ENCODE measurements at regions not wholly inside any gene's neighbourhood (a gene's known extent, or its start where the extent isn't known, plus 50 kb on each side); places are given as distances from the start of the nearest gene placed in this dataset.

DNA sequence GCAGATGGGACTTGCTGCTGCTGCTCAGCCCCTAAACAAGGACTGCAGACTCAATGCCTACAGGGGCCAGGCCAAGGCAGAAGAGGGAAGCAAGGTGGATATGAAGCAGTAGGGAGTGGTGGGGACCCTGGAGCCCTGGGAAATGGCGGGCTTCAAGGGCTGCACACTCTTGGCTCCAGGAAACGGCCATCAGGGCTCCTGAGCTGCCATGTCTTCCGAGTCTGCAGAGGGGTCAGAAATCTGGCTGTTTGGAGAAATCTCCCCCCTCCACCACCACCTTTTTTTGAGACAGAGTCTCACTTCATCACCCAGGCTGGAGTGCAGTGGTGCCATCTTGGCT lies 169.1 kb downstream of the KATNIP start:
- no peak for ATAC-seq
- DNase-seq: no peak

DNA sequence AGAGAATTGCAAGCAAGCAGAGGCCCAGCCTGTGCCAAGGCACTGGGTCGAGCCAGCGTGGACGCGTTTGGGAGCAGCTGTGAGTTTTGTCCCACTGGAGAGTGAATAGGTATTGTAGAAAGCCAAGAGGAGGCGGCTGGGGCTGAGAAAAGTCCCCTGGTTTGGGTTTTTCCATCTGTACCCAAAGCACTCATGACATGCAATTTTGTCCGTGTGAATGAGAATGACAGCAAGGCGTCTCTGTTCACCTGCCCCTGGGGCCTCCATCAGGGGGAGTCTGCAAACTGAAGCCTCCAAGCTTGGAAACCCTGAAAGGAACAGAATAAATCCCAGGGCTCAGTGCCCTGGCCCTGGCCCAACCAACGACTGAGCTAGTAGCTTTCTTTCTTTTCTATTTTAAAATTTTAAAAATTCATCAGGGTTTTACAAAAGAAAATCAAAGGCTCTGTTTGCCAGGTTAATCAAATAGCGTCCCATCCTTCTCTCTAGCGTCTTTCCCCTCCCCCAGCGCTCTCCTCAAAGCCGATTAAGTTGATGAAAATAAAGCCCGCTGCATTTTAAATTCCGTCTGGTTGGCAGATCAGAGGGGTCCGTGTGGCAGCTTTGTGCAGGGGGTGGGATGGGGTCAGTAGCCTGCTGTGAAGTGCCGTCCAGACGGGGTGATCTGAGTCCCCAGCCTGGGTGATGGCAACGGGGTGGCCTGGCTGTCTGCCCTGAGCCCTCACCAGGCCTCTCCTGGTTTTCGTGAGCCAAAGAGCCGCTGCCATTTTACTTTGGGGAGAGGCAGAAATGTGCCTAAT lies 171.0 kb downstream of the KATNIP start:
- ATAC-seq (no peak), DNase-seq (no peak)

DNA sequence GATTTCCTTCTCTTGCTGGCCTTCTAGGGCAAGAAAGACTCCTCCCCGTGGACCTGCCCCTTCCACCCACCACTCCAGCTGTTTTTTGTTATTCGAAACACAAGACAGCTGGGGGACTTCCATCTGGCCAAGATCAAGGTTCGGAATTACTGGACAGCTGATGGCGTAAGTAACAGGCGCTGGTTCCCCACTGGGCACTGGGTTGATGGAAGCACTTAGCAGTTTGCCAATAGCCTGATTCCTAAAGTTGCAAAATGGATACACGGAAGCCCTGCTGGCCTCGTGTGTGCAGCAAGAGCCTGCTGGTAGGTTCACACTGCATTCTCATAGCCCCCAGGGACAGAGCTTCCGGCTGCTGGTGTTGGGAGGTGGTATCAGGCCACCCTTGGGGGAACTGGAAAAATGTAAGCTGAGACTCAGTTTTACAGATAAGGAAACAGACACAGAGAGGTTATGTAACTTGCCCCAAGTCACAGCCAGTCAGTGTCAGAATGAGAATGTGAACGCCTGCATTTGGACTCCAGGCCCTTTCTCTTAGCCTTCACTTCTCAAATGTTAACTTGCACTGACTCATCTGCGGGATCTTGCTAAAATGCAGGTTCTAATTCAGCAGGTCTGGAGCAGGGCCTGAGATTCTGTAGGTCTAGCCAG lies 171.7 kb downstream of the KATNIP start:
- no peak for ATAC-seq
- no peak for DNase-seq

GRCh38 chr16:27722207-27722606 lies 172.3 kb downstream of the KATNIP start:
- ATAC-seq (no peak), DNase-seq (no peak)

DNA sequence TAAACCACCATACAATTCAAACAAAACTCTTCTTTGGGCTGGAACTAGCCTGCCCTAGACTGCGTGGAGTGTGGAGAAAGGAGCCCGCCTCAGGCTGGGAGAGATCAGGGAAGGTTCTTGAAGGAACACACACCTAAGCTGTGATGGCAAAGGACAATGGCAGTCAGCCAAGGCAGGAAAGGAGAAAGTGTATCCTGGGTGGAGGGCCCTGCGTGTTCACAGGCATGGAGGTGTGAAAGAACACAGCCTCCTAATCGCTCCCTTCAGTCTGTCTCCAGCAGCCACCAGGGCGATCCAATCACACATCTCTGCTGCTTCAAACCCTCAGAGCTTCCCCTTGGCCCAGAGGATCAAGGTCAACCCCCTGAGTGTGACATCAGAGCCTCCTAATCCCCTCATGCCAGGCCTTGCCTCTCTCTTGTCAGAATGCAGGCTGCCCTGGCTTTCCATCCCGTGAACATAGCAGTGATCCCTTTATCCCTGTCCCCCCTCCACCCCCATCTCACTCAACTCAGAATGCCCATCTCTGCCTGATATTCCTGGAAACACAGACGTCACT lies 173.0 kb downstream of the KATNIP start:
- no peak for DNase-seq
- no peak for ATAC-seq

GRCh38 chr16:27723711-27724481 lies 174.0 kb downstream of the KATNIP start:
- DNase-seq (no peak), ATAC-seq (no peak)

GRCh38 chr16:27724482-27725235 lies 174.7 kb downstream of the KATNIP start:
- ATAC-seq (no peak), DNase-seq (no peak)

DNA sequence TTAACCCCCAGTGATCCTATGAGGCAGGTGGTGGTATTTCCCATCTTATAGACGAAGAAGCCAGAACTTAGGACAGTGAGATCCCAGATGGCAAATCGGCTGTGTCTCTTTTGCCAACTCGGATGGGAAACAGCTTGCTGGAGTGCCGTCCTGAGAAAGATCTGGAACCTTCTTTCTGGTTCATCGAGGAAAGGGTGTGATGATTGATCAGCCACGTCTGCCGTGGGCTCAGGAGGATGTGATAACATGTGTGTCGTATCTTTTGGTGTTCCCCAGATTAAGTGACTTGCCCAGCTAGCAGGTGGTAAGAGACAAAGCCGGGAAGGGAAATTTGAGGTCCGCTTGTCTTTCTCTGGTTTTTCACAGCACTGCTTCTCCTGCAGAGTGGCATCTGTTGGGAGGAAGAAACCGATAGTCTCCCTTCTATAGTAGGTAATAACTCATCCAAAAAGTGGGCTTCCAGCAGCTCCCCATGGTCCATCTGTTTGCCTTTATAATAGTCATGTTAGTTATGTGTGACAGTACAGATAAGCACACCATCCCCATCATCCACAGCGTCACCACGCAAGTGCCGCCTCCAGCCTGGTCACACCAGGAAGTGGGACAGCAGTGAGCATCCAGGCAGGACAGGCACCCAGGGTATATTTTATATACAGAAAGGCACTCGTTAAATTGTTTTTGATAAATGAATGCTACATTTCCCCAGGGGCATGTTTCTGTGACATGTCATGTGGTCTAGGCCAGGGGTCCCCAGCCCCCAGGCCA lies 175.5 kb downstream of the KATNIP start:
- ATAC-seq: no peak
- no peak for DNase-seq

DNA sequence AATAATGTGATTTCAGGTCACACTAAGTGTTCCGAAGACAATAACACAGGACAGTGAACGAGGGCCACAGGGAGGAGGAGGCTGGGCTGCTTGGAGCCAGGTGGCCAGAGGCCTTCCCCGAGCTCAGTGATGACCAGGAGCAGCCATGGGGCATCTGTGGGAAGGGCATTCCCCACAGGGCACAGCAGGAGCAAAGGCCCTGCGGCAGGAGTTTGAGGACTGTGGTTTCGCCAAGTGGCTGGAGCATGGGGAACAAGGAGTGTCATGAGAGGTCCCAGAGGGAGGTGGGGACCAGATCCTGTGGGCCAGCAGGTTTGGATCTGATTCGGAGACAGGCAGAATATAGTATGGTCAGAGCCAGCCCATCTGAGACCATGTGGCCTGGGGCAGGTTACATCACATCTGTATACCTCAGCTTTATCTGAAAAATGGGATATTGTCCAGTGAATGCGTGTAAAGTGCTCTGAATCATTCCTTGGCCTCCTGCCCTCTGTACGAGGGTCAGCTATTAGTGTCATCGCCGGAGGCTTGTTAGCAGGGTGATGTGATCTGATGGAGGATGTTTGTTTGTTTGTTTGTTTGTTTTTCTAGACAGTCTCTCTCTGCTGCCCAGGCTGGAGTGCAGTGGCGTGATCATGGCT lies 176.8 kb downstream of the KATNIP start:
- no peak for ATAC-seq
- DNase-seq: no peak

GRCh38 chr16:27727941-27728340 lies 178.0 kb downstream of the KATNIP start:
- ATAC-seq (no peak), DNase-seq (no peak)

DNA sequence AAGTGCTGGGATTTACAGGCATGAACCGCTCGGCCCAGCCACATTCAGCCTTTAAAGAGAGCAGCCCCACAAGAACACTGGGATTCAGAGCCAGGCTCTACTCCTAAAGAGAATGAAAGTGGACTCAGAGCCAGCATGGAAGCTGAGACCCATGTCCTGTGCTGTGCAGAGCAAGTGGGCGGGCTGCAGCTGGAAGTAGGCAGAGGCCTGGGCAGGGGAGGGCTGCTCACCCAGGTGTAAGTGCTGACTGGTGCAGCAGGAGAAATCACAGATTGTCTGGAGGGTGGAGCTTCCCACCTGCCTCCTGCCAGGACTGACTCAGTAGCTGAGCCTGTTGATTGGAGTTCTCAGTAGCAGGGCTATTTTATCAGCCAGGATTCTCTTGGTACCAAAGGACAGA lies 178.7 kb downstream of the KATNIP start:
- no peak for DNase-seq
- ATAC-seq: no peak

- DNase-seq (no peak), ATAC-seq (no peak)
Observed at GRCh38 chr16:27729516-27730304, 179.8 kb downstream of the KATNIP start.

- no peak for ATAC-seq
Observed at GRCh38 chr16:27730661-27731210, 180.8 kb downstream of the KATNIP start.

DNA sequence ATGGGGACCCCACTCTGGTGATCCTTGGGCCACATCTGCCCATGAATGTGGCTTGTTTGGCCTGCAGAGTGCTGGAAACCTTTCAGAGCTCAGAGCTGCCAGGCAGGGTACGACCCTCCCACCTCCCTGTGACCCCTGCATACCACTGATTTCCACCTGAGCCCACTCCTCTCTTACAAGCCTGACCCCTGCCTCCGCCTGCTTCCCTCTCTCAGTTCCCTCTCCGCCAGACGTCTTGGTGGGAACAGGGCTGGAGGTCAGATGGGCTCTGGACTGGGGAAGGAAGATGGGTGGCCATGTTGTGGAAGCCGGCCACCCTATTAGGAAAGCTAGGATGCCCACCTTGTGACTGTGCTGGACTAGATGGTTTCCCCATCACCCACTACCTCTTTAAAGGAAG lies 185.1 kb downstream of the KATNIP start:
- DNase-seq: no peak
- ATAC-seq: no peak

More at GRCh38 chr16:27730661-27731210, 180.8 kb downstream of the KATNIP start:
- no peak for DNase-seq

GRCh38 chr16:27736431-27736830 lies 186.5 kb downstream of the KATNIP start:
- ATAC-seq (no peak), DNase-seq (no peak)

DNA sequence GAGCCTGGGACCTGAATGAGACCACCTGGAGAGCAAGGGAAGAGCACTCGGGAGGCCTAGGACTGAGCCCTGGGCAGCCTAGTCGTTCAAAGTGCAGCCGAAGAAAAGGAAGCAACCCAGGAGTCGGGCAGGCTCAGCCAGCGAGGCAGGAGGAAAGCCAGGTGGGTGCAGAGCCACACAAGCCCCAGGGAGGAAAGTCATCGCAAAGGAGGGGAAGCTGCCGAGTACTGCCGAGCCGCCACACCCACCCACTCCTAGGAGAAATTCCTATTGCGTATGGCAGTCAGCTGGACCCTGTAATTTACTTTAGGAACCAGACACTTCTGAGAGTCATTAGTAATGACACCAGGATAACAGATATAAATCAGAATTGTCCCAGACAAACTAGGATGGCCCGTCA lies 187.6 kb downstream of the KATNIP start:
- ATAC-seq (no peak), DNase-seq (no peak)

Measured in stimulated activated naive CD8-positive, alpha-beta T cell treated with anti-CD3 and anti-CD28 coated beads, Interleukin-15, Interleukin-2, amounts not matched to agents 100 U/mL and 50 U/mL, for 24 hours (primary cell).